IMR-90 (cell line): ENCODE measurements at regions not wholly inside any gene's neighbourhood (a gene's known extent, or its start where the extent isn't known, plus 50 kb on each side); places are given as distances from the start of the nearest gene placed in this dataset.

Experiments
- BHLHE40 ChIP-seq: fragments of 150-350 bp; IDR thresholded peaks from 2 replicates; pipeline ENCODE4 v1.6.1; 2016; ENCODE audit warnings: mild to moderate bottlenecking, low read depth, low read length
- CEBPB ChIP-seq: IDR thresholded peaks from 2 replicates; pipeline ENCODE4 v1.6.1; 2012; ENCODE audit warnings: low read depth, low read length, improper control_type of control experiment
- FOS ChIP-seq: fragments of 150-350 bp; IDR thresholded peaks from 2 replicates; pipeline ENCODE4 v1.6.1; 2016; ENCODE audit warnings: low read depth, low read length
- MAFK ChIP-seq: IDR thresholded peaks from 2 replicates; pipeline ENCODE4 v1.6.1; 2012; ENCODE audit warnings: low read depth, low read length, improper control_type of control experiment
- MAZ ChIP-seq: IDR thresholded peaks from 2 replicates; pipeline ENCODE4 v1.6.1; 2012; ENCODE audit warnings: low read depth, mild to moderate bottlenecking, low read length, improper control_type of control experiment, moderate library complexity, borderline replicate concordance
- NFE2L2 ChIP-seq: fragments of 150-350 bp; IDR thresholded peaks from 2 replicates; pipeline ENCODE4 v1.6.1; 2016; ENCODE audit warnings: low read depth, mild to moderate bottlenecking, low read length
- POLR2A ChIP-seq: IDR thresholded peaks from 2 replicates; pipeline ENCODE4 v1.6.1; 2012; ENCODE audit warnings: mild to moderate bottlenecking, low read depth, low read length
- RAD21 ChIP-seq: IDR thresholded peaks from 2 replicates; pipeline ENCODE4 v1.6.1; 2012; ENCODE audit warnings: low read length, improper control_type of control experiment
- RCOR1 ChIP-seq: IDR thresholded peaks from 2 replicates; pipeline ENCODE4 v1.6.1; 2012; ENCODE audit warnings: mild to moderate bottlenecking, low read length, improper control_type of control experiment; ENCODE audit not compliant: insufficient replicate concordance
- SMC3 ChIP-seq: fragments of 150-350 bp; IDR thresholded peaks from 2 replicates; pipeline ENCODE4 v1.6.1; 2016; ENCODE audit warnings: low read depth, mild to moderate bottlenecking, antibody characterized with exemption, low read length, moderate library complexity
- TF ChIP-seq, protein P1 (sequence below): conservative IDR thresholded peaks from 2 replicates; pipeline ENCODE4 v1.5.1; 2012; ENCODE audit warnings: mild to moderate bottlenecking, low read depth, low read length, improper control_type of control experiment
- TF ChIP-seq, protein P2 (sequence below): fragments of 150-350 bp; IDR thresholded peaks from 2 replicates; pipeline ENCODE4 v1.6.1; 2016; ENCODE audit warnings: low read depth, mild to moderate bottlenecking, low read length, moderate library complexity, borderline replicate concordance

DNA sequence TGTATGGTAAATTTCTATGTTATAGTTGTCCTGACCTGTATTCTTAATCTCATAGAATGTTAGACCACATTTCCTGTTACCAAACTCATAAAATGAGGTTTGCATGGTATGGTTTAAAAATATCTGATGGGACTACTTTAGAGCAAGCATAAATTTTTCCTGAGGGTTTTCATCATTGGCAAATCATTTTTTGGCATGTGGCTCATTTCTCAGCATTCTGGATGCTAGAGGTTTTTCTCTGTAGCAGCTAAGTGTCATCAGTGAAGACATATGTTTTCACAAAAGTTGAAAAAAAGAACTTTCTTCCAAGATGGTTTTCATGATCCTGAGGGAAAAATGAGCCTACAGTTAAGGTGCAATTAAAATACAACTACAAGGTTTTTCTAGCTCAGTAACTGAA is 503.5 kb upstream of the FAM47C start:
- TF ChIP-seq, protein P1, sequence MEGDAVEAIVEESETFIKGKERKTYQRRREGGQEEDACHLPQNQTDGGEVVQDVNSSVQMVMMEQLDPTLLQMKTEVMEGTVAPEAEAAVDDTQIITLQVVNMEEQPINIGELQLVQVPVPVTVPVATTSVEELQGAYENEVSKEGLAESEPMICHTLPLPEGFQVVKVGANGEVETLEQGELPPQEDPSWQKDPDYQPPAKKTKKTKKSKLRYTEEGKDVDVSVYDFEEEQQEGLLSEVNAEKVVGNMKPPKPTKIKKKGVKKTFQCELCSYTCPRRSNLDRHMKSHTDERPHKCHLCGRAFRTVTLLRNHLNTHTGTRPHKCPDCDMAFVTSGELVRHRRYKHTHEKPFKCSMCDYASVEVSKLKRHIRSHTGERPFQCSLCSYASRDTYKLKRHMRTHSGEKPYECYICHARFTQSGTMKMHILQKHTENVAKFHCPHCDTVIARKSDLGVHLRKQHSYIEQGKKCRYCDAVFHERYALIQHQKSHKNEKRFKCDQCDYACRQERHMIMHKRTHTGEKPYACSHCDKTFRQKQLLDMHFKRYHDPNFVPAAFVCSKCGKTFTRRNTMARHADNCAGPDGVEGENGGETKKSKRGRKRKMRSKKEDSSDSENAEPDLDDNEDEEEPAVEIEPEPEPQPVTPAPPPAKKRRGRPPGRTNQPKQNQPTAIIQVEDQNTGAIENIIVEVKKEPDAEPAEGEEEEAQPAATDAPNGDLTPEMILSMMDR = no peak
- TF ChIP-seq POLR2A (no peak), BHLHE40 (no peak), FOS (no peak), RAD21 (no peak), MAZ (no peak), CEBPB (no peak), MAFK (no peak), SMC3 (no peak), RCOR1 (no peak), NFE2L2 (no peak)
- TF ChIP-seq, protein P2, sequence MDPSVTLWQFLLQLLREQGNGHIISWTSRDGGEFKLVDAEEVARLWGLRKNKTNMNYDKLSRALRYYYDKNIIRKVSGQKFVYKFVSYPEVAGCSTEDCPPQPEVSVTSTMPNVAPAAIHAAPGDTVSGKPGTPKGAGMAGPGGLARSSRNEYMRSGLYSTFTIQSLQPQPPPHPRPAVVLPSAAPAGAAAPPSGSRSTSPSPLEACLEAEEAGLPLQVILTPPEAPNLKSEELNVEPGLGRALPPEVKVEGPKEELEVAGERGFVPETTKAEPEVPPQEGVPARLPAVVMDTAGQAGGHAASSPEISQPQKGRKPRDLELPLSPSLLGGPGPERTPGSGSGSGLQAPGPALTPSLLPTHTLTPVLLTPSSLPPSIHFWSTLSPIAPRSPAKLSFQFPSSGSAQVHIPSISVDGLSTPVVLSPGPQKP = no peak
